Esophagus muscularis mucosa (tissue), 3 donors: ENCODE measurements at regions not wholly inside any gene's neighbourhood (a gene's known extent, or its start where the extent isn't known, plus 50 kb on each side); places are given as distances from the start of the nearest gene placed in this dataset.

ENCODE experiments used
- POLR2AphosphoS5 ChIP-seq, 2 donors: sonication (generic); formaldehyde crosslinking; IDR thresholded peaks; one replicate each; pipeline ENCODE4 v1.6.1; 2017; ENCODE audit warnings: antibody characterized with exemption in 2 of 2
- TF ChIP-seq, protein P1 (sequence below), 3 experiments: fragments of 200-600 bp in 2 of 3; fragments of 450-650 bp in 1 of 3; sonication (generic) in 2 of 3; IDR thresholded peaks; one replicate each; pipeline ENCODE4 v1.5.1; 2017 to 2019; ENCODE audit warnings: antibody characterized with exemption in 3 of 3, mild to moderate bottlenecking in 2 of 3, moderate library complexity in 1 of 3

GRCh38 chr2:150141226-150142001 is 346.1 kb downstream of the RND3 start:
- TF ChIP-seq, protein P1, sequence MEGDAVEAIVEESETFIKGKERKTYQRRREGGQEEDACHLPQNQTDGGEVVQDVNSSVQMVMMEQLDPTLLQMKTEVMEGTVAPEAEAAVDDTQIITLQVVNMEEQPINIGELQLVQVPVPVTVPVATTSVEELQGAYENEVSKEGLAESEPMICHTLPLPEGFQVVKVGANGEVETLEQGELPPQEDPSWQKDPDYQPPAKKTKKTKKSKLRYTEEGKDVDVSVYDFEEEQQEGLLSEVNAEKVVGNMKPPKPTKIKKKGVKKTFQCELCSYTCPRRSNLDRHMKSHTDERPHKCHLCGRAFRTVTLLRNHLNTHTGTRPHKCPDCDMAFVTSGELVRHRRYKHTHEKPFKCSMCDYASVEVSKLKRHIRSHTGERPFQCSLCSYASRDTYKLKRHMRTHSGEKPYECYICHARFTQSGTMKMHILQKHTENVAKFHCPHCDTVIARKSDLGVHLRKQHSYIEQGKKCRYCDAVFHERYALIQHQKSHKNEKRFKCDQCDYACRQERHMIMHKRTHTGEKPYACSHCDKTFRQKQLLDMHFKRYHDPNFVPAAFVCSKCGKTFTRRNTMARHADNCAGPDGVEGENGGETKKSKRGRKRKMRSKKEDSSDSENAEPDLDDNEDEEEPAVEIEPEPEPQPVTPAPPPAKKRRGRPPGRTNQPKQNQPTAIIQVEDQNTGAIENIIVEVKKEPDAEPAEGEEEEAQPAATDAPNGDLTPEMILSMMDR (IDR thresholded peaks at IDR 0.05): no peak
- no peak for TF ChIP-seq POLR2AphosphoS5 (IDR thresholded peaks at IDR 0.05)
